ENCODE measurements at regions not wholly inside any gene's neighbourhood (a gene's known extent, or its start where the extent isn't known, plus 50 kb on each side); places are given as distances from the start of the nearest gene placed in this dataset.

- TF ChIP-seq CTCF (IDR thresholded peaks at IDR 0.05) = no peak
- no peak for TF ChIP-seq POLR2A (IDR thresholded peaks at IDR 0.05)
- TF ChIP-seq POLR2AphosphoS5 (IDR thresholded peaks at IDR 0.05) = no peak
Measured at GRCh38 chr5:128673411-128673957, 135.4 kb upstream of the FBN2 start.
